ENCODE measurements at regions not wholly inside any gene's neighbourhood (a gene's known extent, or its start where the extent isn't known, plus 50 kb on each side); places are given as distances from the start of the nearest gene placed in this dataset.

GRCh38 chr6:154885214-154885613, 109.9 kb upstream of the TIAM2 start:
- no peak for DNase-seq

DNA sequence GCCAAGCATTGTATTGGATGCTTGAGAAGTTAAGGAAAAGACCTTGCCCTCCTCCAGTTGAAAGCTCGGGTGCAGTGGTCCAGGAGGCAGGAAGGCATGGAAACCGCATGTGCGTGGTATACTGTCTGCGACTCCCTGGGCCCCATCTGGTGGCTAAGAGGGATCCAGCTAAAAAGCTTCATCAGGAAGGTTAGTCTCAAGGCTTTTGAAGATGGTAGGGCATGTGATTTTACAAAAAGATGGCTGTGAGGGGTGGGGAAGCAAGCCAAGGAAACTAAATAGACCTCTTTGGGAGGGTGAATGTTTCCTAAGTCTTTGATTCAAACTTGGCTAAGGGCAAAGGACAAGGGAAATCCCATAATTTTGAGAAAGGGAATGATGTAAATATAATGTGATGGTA, 109.1 kb upstream of the TIAM2 start:
- no peak for DNase-seq

- DNase-seq, result no peak
These were observed 108.6 kb upstream of the TIAM2 start for GRCh38 chr6:154886471-154886870.

- no peak for DNase-seq
These were observed 108.1 kb upstream of the TIAM2 start for GRCh38 chr6:154887051-154887450.

GRCh38 chr6:154888421-154889295, 106.5 kb upstream of the TIAM2 start:
- DNase-seq, result peak; percentile 38

GRCh38 chr6:154890874-154891273, 104.2 kb upstream of the TIAM2 start:
- no peak for DNase-seq

DNA sequence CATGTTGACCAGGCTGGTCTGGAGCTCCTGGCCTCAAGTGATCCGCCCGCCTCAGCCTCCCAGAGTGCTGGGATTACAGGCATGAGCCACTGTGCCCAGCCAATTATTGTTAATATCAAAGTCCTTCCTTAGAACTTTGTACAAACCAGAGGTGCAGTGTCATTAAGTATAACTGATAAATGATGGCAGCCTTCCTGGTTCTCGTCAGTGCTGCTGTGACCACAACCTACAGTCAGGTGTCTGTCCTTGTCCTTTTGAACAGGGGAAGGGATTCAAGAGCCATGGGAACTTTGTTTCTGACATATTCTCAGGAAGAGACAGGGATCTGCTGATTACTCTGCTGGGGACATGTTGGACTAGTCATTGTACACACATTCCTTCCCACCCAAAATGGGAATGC, 103.2 kb upstream of the TIAM2 start:
- DNase-seq, result no peak

GRCh38 chr6:154893917-154894316, 101.2 kb upstream of the TIAM2 start:
- DNase-seq, result no peak

DNA sequence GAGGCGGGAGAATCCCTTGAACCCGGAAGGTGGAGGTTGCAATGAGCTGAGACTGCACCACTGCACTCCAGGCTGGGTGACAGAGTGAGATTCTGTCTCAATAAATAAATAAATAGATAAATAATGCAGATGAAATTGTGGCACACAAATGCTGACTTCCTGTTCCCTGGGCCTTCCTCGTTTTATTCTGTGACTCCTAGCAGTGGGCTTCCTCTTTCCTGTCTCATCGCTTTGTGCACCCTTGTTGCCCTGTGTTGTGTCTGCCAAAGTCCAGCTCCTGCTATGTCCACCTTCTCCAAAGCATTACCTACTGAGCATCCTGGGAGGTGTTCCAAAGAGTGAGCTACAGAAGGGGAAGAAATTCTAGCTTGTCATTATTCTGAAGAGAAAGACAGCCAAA, 100.2 kb upstream of the TIAM2 start:
- no peak for DNase-seq

DNA sequence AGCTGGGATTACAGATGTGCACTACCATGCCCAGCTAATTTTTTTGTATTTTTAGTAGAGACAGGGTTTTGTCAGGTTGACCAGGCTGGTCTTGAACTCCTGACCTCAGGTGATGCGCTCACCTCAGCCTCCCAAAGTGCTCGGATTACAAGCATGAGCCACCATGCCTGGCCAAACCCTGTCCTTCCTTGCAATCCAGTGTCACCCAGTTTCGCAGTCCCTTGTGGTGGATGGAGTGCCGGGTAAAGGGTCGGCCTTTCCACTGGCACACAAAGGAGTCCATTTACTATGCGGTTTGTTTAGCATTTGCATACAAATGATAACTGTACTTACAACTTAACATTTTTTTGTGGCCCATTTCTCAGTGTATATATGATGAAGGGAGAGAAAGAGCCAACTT, 99.3 kb upstream of the TIAM2 start:
- DNase-seq, result no peak

DNA sequence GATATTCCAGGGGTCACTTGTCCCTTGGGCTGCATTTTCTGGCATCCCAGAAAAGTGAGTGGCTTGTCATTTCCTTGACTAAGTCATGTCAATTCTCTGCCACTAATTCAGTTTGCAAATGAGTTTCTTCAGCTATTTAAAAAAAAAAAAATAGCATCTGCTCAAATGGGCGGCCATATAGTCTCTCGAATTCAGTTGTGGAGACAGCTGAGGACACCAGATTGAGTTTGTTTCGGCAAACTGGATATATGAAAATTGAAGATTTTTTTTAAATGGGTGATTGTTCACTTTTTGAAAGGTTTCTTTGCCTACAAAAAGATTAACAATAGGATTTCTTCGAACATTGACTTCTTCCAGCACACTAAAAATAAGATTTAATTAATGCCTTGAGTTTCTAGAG, 96.3 kb upstream of the TIAM2 start:
- DNase-seq, result no peak

DNA sequence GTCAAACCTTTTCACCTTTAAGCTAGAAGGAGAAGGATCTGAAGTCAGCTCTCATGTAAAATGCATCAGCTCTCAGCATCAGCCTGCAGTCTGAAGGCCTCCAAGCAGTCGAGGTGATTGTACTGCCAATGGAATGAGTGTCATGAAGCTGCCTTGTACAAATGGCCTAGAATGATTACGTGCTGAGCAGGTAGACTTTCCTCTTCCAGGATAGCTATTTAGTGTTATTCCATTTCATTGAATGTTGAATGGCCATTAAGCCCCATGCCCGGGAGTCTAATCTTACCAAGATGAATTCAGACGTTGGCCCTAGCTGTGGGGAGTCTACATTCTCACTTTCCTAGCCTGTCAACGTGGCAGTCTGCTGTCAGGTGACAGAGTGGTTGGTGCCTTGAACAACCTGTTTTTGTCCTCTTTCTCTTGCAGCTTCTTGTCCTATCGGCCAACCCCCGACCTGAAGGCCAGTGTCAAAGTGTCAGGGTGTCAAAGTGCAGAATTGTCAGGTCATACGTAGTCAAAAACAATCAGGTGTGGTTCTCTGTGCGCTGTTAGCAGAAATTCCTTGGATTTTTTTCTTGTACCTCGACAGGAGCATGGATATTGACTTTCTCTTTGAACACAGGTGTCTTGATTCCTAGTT, 95.2 kb upstream of the TIAM2 start:
- DNase-seq, result no peak

- no peak for DNase-seq
These were observed 93.1 kb upstream of the TIAM2 start for GRCh38 chr6:154901876-154902552.

- no peak for DNase-seq
These were observed 87.8 kb upstream of the TIAM2 start for GRCh38 chr6:154907291-154907690.

- no peak for DNase-seq
These were observed 86.4 kb upstream of the TIAM2 start for GRCh38 chr6:154908723-154909122.

DNA sequence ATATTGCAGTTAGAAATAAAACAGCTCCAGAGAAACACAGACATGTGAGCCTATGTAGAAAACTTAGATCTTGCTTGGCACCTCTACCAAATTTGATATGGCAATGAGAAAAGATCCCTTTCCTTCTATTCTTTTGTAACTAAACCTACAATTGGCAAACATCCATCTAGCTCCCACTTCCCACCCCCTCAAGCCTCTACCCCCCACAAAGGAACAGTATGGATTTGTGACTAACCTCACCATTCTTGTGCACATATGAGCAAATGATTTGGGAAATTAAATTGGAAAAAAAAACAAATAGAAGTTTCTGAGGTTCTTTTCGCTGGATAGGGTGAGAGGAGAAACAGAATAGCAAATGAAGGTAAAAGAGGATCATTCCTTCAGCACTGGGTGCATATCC, 85.8 kb upstream of the TIAM2 start:
- no peak for DNase-seq

DNA sequence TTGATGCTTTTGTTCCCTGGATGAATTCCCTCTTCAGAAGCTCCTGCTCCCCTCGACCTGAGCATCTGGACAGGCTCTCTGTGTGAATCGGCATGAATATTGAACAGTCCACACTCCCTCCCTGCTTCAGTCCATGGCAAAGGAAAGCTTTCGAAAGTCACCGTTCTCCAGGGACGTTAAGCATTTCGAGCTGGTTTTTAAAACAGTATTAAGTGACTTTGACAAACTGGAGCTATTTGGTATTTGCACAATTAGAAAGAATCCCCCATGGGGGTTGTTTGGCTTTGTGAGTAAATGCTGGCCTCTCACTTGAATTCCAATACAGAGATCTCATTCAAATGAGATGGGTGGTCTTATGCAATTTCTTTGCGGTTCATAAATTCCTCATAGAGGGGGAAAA, 85.3 kb upstream of the TIAM2 start:
- DNase-seq, result peak; percentile 93

- no peak for DNase-seq
These were observed 80.8 kb upstream of the TIAM2 start for GRCh38 chr6:154914288-154914687.

DNA sequence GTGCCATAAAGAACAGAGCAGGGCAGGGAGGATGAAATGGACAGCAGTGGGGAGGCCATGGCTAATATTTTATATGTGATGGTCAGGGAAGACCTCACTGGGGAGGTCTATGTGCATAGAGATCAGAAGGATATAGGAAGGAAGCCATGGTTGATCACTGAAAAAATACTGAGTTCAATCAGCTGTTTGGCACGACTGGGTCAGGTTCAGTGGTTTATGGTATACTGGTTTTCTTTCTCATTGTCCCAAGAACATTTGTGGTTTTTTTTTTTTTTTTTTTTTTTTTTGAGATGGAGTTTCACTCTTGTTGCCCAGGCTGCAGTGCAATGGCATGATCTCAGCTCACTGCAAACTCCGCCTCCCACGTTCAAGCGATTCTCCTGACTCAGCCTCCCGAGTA, 78.3 kb upstream of the TIAM2 start:
- DNase-seq, result no peak

DNA sequence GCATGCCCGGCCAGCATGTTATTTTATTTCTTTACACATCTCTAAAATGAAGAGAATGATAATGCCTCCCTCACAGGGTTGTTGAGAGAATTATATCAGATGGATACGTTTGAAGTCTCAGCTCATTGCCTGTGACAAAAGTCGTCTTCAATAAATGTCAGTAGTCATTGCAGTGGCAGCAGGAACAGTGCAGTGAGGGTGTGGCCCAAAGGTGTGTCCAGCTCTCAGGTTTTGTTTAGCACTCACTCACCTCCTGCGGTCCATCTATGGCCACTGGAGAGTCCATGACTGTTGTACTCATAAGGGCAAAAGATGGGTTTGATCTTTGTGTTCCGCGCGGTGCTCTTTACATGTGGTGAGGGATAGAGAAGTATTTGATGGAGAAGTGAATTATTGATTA, 77.2 kb upstream of the TIAM2 start:
- no peak for DNase-seq

- DNase-seq, result no peak
These were observed 75.3 kb upstream of the TIAM2 start for GRCh38 chr6:154919806-154920205.

DNA sequence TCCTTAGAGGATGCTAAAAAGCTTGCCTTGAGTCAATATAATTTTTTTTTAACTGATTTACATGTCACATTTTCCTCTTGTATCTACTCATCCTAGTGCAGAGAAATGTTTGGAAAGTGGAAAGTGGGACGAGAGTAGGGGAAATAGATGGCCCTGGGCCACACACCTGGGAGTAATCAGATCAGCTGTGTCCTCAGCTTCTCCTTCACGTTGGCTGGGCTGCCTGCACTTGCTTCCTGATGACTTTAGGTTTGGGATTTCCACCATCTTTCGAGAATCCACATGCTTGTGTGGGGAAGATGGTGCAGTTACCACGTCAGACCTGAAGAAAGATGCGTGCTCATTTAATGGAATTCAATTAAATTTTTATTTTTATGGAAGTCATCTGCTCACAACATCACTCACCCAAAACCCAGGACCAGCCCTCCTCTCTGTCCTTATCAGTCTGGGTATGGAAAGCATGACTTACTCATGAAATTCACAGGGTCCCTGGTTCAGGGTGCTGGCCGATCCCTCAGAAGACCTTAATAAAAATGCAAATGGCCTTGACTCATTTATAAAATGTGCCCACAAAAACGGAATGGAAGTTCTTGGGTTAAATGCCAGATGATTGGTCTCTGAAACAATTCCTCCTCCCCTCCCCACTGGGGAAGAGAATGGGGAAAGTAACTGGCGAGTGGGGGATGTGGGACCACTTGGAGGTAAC, 74.5 kb upstream of the TIAM2 start:
- no peak for DNase-seq

DNA sequence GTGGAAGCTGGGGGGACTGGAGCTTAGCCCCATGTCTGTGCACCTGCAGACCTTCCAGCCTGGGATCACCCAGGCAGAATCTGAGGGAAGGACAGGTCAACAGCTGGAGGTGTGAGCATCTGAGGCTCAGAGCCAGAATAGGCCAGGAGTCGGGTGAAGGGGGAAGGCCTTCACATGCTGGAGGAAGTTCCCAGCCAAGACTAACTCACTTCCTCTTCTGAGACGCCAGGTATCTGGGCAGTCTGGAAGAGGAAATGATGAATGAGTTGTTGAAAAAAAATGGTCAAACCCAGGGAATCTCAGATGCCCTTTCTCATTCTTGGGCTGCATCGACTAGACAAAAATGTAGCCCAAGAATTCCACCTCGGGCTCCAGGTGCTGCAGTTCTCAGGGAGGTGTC, 73.6 kb upstream of the TIAM2 start:
- no peak for DNase-seq

All from NCI-H82 (cell line).